Left colon (tissue), 2 donors: ENCODE measurements at regions not wholly inside any gene's neighbourhood (a gene's known extent, or its start where the extent isn't known, plus 50 kb on each side); places are given as distances from the start of the nearest gene placed in this dataset.
"Not testable (repeated sequence)": the region's sequence is repeated elsewhere in the genome, so short reads cannot be mapped to it uniquely, and the experiment has no call there.

Source experiments
- ATAC-seq: fragments of 200-7000 bp; cut with Tn5 transposase; one replicate; pipeline ENCODE4 v1.9.1; 2020; ENCODE audit warnings: mild to moderate bottlenecking, moderate library complexity
- DNase-seq, 2 donors: peaks; one replicate each; pipeline ENCODE4 v3.0.0-alpha.2; 2020
- intact Hi-C, 2 donors: fragments of 100-400 bp; cut with DNase I in 1 of 2; cut with micrococcal nuclease in 1 of 2; formaldehyde crosslinking; loops; one replicate each; pipeline versions ENCODE4 v1.11.2 to v1.14.0; 2022; cut with DNase I, micrococcal nuclease
- donor health status: DM: no; HTN: no; CAD: no.
- donor health status: DM: yes; HTN: yes; CAD: no.

DNA sequence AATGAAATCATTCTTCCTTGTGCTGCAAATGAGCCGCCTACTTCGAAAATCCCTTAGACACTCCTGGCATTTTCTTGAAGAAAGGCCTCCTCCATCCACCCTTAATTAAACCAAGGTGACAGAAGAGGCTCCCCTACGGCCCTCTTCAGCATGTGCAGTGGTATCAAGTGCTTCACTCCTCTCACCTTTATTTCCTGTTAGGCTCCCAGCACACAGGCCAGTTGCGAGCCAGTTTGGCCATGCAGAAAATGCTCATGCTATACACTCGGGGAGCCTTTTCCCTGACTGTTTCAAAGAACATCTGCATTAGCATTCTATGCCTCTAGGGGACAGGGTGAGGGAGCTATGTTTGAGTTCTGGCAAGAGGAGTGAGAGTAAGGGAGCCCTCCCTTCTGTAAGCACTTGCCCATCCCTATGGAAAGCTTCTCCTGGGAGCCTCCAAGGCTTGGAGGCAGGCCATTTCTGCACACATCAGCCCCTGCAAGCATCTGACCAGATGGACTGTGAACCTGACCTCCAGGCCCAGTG lies 291.5 kb downstream of the RPS29 start:
- DNase-seq (no peak), ATAC-seq (no peak)
- intact Hi-C loops, result no loop called here

DNA sequence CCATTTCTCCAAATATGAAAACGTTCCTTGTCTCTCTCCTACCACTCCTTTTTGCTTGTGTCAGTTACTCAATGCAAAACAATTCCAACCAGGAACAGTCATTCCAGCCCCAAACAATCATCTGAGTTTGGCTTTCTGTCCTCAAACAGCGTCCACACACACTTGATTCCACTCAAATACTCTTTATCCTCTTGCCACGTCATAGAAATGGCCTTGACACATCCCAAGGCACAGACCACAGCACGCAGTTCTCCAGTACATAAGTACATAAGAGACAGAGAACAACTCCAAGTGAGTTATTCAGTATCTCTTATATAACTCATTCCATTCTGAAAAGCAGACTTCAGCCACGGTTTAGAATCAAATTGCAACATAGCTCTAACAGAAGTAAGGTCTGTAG lies 299.2 kb downstream of the RPS29 start:
- no peak for DNase-seq
- no peak for ATAC-seq
- intact Hi-C loops, result no loop called here

DNA sequence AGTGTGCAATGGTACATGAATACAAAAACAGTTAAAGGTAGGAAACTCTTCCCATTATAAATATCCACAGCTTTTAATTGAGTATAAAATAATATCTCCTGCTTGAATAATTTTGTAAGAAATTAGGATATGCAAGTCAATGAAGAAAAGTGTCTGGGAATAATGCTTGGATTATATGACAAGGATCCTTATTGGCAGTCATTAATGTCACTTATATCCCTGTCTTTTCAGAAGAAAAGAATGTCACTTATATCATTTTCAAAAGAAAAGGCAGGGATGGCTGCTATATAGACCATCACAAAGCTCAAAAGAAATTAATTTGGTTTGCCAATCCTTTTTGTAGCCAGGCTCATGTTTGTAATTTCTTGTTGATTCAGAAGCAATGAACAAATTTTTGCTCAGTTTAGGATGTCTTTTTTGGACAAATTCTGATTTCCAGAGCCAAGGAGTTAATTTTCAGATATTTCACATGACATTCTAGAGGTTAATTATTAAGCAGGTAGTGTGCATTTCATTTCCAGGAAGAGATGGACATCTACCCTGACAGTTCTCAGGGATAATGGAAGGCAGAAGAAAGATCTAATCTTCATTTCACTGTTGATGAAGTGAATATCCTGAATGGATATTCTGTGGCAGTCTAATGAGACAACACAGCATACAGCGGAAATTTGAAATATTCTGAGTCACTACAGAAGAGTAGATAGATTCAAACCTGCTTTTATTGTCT lies 299.8 kb downstream of the RPS29 start:
- ATAC-seq (no peak), DNase-seq (no peak)
- intact Hi-C loops, result no loop called here

DNA sequence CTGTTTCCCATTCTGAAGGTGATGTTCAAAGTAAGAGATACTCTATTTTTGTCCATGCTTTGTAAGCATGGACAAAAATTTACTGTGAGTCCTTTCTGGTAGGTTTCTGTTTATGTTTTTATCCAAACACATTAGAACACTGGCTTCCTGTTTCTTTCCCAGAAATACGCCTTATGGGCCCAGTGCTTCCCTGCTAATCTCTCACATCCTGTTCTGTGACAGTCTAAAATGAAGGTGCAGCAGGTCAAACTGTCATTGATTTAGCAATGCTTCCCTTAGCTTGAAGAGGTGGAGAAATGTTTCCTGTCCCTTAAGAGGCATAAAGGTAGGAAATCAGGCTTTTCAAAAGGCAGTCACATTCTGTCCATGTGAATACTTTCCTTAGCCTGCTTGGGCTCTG lies 305.6 kb downstream of the RPS29 start:
- no peak for ATAC-seq
- intact Hi-C loops, result no loop called here
- no peak for DNase-seq

DNA sequence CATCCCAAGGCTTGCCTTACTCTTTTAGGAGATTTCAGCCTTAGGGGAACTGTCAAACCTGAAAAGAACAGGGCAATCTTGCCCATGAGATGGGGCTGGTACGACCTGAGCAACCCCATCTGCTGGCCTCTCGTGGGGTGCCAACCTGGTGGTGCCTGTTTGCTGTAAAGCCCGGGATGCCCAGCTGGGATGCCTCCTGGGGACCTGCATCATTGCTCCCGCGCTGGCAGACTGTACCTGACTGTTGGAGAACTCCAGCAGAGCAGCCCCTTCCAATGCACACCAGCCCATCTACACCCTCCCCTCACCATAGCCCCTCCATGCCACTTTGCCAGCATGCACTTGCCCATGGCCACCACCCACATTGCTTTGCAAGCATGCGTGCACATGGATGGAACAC lies 335.7 kb downstream of the RPS29 start:
- ATAC-seq (no peak), DNase-seq (no peak)
- intact Hi-C loops, result no loop called here

DNA sequence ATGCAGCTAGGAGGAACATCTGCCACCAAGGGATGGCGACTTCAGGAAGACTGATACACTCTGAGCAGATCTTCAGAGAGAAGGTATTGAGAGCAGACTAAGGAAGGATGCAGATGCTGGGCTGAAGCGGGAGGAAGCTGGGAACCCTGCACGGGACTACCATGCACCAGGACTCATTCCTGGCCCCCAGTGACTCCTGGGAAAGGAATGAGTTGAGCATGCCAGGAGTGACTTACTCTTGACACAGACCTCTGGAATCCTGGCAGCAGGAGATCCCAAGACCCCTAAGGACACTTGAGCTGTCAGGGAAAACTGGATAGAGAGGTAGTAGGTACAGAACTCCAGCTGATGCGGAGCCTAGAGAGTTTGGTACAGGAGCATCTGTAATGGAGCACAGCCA lies 336.1 kb downstream of the RPS29 start:
- intact Hi-C loops, result no loop called here

DNA sequence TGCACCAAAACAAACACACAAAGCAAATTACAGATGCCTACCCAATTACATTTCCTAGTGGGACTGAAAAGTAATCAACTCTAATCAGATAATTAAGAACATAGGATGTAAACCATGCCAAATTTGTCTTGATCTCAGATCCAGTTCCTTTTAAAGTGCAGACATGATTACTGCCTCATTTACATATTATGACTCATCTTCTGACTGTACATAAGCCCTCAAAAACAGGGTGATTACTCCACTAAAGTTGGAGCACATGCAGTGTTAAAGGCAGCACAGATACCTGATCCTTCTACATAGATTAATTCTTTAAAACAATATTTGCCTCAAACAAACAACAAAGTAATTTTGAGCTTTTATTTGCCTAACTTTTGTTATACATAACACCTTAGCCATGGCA lies 337.2 kb downstream of the RPS29 start:
- no peak for ATAC-seq
- intact Hi-C loops, result no loop called here
- DNase-seq, result no peak

More for the DNA sequence above, 336.1 kb downstream of the RPS29 start:
- ATAC-seq (no peak), DNase-seq (no peak)

DNA sequence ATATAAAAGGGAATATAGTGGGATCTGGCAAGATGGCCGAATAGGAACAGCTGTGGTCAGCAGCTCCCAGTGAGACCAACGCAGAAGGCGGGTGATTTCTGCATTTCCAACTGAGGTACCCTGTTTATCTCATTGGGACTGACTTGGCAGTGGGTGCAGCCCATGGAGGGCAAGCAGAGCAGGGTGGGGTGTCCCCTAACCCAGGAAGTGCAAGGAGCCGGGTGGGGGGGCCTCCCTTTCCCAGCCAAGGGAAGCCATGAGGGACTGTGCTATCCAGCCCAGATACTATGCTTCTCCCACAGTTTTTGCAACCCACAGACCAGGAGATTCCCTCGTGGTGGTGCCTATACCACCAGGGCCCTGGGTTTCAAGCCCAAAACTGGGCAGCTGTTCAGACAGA lies 342.4 kb downstream of the RPS29 start:
- intact Hi-C loops, DNase-seq, ATAC-seq: not testable (repeated sequence)

DNA sequence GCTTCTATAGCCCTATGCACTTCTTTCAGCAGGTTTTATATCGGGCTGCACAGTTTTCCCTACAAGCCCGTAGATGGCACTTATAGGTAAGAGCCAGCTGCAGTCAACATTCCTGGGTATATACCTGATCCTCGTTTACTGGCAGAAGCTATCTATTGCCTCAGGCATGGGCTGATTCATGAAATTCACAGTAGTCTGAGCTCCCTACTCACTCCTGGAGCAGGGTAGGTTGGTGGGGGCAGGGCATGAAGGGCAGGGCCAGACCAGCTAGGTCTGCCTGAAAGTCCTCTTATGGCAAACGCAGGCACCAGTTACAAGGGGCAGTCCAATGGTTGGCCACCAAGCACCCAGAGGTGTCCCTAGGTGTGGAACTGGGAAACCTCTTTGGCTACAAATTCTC lies 345.8 kb downstream of the RPS29 start:
- ATAC-seq, result no peak

DNA sequence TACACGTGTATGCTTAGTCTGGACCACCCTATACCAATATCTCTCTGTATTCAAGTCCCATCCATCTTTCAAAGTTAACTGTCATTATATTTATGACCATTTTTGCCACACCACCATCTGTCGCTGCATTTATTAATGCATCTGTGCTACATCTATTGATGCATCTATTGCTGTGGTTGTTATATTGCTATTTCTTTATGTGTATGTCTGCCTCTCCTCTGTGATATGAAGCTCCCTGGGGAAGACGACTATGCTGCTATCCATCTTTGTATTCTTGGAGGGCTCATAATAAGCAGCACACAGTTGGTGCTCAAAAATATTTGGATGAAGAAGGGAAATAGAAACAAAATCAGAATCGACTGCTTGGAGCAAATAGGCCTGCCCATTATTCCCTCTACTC lies 357.6 kb downstream of the RPS29 start:
- DNase-seq (no peak), ATAC-seq (no peak)
- intact Hi-C loops, result no loop called here

More for the DNA sequence above, 345.8 kb downstream of the RPS29 start:
- DNase-seq, result no peak
- intact Hi-C loops, result no loop called here

DNA sequence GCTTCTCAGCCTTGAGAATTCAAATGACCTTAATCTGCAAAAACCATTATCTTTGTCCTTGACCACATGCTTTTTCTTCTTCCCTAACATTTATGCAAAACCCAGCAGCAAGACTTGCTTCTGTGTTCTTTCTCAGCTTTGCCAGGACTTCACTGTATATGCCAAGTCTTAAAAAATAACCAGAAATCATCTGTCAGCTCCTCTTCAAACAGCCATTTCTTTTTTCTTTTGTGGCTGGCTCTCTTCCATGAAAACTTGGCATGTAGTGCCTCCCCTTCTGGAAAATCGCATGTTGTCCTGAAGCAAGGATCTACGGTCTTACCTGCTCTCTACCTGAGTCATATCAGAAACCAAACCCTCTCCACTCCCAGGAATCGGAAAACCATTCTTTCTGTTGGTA lies 364.9 kb downstream of the RPS29 start:
- no peak for DNase-seq
- no peak for ATAC-seq
- intact Hi-C loops, result no loop called here

DNA sequence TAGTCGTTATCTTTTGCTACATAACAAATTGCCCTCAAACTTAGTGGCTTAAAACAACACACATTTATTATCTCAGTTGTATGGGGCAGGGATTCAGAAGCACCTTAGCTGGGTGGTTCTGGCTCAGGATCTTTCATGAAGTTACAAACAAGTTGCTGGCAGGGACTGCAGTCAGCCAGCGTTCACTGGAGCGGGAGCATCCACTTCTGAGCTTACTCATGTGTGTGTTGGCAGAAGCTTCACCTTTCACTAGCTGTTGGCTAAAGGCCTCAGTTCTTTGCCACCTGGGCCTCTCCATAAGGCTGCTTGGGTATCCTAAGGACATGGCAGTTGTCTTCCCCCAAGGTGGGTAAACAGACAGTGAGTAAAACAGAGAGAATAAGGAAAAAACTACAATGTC lies 365.7 kb downstream of the RPS29 start:
- DNase-seq, result no peak
- no peak for ATAC-seq
- intact Hi-C loops, result no loop called here

DNA sequence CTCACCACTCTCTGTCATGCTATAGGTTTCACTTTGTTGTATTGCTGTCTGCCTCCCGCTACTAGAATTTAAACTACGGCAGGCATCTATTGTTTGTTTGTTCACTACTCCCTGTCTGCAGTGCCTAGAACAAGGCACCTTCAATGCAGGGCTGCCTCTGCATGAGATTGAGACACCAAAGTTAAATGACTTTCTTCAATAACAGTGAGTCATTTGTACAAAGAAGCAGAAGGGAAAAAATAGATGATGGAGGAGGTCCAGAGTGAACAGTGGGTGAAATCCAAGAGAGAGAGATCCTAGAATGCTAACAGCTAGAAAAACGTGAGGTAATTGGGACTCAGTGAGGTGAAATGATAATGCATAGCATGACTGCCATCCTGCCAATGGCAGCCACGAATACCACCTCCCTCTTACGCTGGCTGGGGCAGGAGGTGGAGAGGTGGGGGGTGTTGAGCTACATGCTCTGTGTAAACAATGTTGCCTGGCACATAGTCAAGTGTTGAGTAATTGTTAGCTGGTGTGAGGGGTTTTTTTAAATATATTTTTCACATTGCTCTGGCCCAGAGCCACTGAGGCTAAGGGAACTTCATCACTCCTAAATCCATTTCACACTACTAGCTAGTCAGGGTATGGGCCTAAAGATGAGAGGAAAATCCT lies 367.6 kb downstream of the RPS29 start:
- DNase-seq, result no peak
- intact Hi-C loops, result no loop called here
- ATAC-seq, result no peak

DNA sequence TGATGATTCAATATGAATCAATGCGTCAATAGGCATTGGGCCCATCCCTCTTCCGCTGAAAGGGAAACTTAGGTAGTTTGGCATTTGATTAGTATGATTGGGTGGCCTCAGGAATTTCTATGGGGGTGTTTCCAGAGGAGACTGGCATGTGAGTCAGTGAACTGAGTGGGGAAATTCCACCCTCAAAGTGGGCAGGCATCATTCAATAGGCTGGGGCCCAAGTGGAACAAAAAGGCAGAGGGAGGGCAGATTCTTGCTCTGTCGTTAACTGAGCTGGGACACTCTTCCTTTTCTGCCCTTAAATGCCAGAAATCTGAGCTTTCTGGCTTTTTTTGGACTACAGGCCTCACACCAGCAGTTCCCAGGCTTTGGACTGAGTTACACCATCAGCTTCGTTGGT lies 373.5 kb downstream of the RPS29 start:
- ATAC-seq, result no peak
- intact Hi-C loops, result no loop called here

DNA sequence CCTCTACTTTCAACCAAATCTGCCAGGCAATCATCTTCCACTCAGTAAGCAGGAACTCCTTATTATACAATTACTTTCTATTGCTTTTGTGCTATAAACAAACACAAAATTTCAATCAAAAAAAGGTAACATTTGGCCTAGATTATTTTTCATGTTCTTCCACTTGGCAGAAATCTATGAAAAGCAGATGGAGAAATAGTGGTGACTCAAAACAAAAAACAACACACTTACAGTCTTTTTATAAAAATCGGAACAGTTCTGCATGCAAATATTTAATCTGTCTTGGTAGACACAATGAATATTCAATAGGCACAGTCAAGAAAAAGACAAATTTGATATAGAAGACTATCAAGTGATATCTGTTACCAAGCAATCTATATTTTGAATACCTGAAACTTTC lies 376.8 kb downstream of the RPS29 start:
- no peak for DNase-seq
- ATAC-seq, result no peak
- intact Hi-C loops, result no loop called here

More for the DNA sequence above, 373.5 kb downstream of the RPS29 start:
- DNase-seq, result no peak

DNA sequence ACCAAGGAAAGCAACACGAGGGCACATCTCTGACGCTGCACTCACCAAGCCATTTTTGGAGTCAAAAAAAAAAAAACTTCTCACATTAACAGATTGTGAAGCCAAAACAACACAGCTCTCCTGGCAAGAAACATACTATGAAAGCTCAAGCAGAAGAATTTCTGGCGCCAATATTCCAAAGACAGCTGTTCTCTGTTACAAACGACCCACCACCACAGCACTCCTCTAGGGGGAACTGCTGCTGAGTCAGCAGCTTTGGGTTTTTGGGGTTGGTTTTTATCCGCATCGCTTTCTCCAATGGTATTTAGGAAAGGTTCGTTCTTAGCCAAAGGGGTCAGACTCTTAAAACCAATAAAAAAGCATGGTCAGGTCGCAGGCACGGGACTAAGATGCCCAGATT lies 379.4 kb downstream of the RPS29 start:
- DNase-seq, result no peak
- no peak for ATAC-seq
- intact Hi-C loops, result no loop called here

DNA sequence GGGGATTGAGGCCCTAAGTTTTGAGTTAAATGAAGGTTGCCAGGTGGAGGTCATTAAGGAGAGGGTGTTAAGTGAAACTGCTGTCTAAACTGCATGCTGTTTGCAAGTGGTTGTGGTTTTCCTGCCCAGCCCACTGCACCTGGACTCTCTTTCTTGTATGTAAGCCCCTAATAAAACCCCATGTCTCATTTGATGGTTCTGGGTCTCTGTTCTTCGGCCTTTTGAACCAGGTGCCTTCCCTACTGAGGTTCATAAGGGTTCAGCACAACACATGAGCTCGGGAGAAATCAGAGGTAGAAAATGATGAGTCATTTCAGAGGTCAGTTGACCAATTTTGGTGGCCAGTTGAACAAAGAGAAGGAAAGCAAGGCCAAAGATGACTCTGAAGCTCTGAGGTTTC lies 382.5 kb downstream of the RPS29 start:
- intact Hi-C loops, result no loop called here
- ATAC-seq (no peak), DNase-seq (no peak)

DNA sequence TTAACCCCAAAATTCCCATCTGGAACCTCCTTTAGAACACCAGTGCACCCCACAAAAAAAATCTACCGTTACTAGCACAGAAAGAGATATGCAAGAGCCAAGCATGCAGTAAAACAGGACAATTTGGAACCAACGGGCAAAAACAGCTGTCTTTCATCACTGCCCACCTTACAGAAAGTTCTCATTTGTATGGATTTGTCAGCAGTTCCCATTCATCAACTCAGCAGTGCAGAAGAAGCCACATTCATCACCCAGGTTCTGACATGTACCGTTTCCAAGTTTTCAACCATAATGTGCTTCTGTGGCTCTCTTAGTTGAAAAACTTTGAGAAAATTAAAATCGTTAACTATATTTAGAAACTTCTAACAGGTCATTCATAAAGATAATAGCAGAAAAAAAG lies 387.0 kb downstream of the RPS29 start:
- intact Hi-C loops, result no loop called here
- ATAC-seq (no peak), DNase-seq (no peak)

DNA sequence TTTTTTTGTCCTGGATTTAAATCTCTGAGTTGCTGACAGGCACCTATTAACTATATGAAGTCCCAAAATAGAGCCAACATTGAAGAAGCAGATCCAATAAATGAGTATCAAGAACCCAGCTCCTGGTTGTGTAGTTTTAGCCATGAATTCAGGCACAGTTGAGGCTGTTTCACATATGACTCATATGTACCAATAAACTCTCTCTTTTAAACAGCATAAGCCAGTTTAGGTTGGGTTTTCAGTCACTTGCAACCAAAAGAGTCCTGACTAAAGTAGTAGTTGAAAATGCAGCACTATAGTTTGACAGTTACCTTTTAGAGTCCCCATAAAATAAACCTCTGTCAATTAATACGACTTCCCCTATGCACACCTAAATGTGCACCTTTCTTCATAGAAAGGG lies 389.9 kb downstream of the RPS29 start:
- intact Hi-C loops, result no loop called here
- no peak for DNase-seq
- ATAC-seq, result no peak

DNA sequence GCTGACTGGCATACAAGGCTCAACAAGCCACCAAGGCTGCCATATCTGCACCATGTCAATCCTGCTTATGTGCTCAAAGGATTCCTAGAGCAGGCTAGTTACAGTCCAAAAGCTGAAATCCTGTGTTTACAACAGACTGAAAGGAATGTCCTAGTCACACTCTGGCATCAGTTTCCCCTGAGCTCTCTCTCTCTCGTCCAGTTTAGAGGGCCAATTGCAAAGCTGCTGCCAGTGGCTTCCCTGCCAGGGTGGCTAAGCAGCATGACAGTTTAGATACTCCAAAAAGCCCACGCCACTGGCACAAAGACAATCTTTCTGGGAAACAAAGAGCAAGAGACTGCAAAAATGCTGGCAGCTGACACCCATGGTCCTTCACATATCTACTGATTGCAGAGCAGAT lies 392.1 kb downstream of the RPS29 start:
- peak; percentile 8 to 28 for DNase-seq
- intact Hi-C loops, result no loop called here
- no peak for ATAC-seq
